NCI-H345 treated with DMSO at 0.1 percent for 48 hours (cell line): ENCODE measurements at regions not wholly inside any gene's neighbourhood (a gene's known extent, or its start where the extent isn't known, plus 50 kb on each side); places are given as distances from the start of the nearest gene placed in this dataset.
"Not testable (repeated sequence)": the region's sequence is repeated elsewhere in the genome, so short reads cannot be mapped to it uniquely, and the experiment has no call there.

Source experiments
- DNase-seq: peaks from one replicate; lab custom pipeline; 2025; ENCODE audit not compliant: unreplicated experiment; lab: John Stamatoyannopoulos, UW

GRCh38 chr3:148534089-148534988, 163.4 kb upstream of the AGTR1 start:
- no peak for DNase-seq

- DNase-seq: no peak
Observed at GRCh38 chr3:148535001-148535400, 162.7 kb upstream of the AGTR1 start.

DNA sequence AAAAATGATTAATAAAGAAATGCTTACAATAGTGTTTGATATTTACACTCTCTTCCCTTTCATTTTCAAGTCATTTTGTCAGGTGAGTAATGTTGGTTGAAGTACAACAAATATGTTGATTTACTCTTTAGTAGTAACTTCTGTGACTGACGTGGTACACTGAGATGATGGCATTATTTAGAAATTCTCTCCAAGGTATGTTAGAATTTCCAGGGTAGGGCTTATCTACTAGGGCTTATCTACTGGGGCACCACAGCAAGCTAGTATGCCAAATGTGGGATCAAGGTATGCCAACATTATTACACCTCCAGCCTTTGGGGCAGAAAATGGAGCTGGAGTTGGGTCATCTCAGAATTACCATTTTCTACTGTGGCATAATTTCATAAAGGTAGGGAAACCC, 157.4 kb upstream of the AGTR1 start:
- no peak for DNase-seq

GRCh38 chr3:148540851-148541250, 156.9 kb upstream of the AGTR1 start:
- no peak for DNase-seq

GRCh38 chr3:148546959-148547358, 150.7 kb upstream of the AGTR1 start:
- no peak for DNase-seq

- DNase-seq: no peak
Observed at GRCh38 chr3:148551767-148552260, 145.9 kb upstream of the AGTR1 start.

- no peak for DNase-seq
Observed at GRCh38 chr3:148554367-148554766, 143.3 kb upstream of the AGTR1 start.

DNA sequence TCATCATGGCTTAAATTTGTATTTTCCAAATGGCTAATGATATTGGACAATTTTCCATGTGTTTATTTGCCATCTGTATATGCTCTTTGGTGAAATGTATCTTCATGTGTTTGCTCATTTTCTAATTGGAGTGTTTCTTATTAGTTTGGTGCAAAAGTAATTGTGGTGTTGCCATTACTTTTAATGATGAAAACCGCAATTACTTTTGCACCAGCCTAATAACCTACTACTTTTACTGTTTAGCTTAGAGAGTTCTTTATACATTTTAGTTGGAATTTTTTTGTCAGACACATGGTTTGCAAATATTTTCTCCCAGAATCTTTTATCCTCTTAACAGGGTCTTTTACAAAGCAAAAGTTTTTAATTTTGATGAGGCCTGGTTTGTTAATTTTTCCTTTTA, 141.0 kb upstream of the AGTR1 start:
- no peak for DNase-seq

DNA sequence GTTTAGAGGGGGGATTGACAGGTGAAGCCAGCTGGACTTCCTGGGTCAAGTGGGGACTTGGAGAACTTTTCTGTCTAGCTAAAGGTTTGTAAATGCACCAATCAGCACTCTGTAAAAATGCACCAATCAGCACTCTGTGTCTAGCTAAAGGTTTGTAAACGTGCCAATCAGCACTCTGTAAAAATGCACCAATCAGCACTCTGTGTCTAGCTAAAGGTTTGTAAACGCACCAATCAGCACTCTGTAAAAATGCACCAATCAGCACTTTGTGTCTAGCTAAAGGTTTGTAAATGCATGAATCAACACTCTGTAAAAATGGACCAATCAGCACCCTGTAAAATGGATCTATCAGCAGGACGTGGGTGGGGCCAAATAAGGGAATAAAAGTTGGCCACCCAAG, 120.1 kb upstream of the AGTR1 start:
- DNase-seq: not testable (repeated sequence)

DNA sequence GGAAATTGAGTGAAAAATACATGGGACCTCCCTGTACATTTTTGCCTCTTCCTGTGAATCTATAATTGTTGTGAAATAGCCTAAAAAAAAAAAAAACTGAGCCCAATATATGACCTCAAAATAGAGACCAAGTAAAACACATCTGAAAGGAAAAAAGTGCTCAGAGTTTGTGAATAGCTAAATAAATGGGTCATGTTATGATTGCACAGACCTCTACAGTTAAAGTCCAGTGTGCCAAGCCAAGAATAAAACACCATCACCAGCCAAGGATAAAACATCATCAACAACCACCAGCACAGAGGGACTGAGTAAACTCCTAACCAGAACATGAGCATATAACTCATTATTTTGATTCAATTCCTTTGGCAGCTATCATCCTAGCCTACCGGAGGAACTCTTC, 115.6 kb upstream of the AGTR1 start:
- no peak for DNase-seq

DNA sequence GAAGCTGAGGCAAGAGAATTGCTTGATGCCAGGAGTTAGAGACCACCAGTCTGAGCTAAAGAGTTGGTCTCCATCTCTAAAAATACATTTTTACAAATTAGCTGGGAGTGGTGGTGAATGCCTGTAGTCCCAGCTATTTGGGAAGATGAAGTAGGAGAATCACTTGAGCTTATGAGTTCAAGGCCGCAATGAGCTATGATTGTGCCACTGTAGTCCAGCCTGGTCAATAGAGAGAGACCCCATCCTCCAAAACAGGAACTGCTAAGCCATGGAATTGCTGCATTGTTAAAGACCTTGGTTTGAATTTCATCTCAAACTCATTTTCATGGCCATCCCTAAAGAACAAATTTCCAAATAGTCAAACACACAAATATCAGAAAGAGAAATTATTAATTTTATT, 113.9 kb upstream of the AGTR1 start:
- no peak for DNase-seq

GRCh38 chr3:148584438-148584837, 113.3 kb upstream of the AGTR1 start:
- no peak for DNase-seq

GRCh38 chr3:148585671-148586379, 111.9 kb upstream of the AGTR1 start:
- no peak for DNase-seq

DNA sequence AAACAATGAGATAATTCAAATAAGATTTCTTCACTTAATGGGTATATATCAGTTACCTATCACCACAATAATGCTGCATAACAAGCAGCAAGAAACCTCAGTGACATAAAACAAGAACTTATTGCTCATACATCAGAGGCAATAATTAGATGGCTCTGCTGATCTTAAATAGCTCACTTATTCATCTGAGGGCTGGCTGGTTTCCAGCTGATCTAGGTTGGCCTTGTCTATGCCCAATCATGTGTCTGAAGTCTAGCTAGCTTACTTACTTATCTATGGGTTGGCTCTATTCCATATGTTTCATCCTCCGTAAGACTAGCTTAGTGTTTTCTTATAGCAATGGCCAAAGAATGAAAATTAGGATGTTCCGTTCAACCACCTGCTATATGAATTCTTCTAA, 109.4 kb upstream of the AGTR1 start:
- no peak for DNase-seq

DNA sequence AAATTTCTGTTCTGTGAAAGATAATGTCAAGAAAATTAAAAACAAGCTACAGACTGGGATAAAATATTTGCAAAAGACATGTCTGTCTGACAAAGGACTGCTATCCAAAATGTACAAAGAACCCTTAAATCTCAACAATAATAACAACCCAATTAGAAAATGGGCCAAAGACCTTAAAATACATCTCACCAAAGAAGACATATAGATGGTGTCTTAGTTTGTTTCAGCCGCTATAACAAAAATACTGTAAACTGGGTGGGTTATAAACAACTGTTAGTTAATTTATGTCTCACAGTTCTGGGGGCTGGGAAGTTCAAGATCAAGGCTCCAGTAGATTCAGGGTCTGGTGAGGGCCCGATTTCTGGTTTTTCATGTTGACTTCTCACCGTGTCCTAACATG, 106.2 kb upstream of the AGTR1 start:
- DNase-seq: no peak

- no peak for DNase-seq
Observed at GRCh38 chr3:148598619-148599018, 99.1 kb upstream of the AGTR1 start.

DNA sequence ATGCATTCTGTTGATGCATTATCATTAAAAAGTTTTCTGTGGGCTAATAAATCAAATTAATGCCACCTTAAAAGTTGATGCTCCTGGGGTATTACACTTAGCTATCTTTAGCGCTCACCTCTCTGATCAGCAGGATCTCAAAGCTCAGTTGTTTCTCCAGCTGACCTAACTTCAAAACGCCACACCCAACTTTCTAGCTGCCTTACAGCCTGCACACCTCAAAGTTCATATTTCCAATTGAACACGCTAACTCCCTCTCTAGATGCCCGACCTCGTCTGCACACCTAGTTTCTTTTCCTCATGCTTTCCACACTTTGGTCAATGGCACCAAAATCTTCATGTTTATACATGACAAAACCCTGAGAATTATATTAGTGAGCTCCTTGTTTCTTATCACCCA, 98.2 kb upstream of the AGTR1 start:
- no peak for DNase-seq

DNA sequence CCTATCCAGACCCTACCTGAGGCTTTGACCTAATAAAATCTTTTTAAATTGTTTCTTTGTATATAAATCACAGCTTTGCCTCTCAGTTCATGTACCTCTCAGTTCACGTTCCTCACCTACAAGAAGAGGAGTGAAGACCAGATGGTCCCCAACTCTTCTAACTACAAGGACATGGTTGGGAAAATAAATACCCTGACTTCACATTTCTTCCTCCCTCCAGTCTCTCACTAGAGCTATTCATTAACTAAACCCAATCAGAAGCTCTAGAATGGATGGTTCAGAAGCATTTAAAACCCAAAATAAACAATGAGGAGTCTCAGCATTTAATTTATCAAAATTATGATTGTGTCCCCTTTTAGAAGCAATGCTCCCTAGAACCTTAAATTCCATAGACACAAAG, 97.3 kb upstream of the AGTR1 start:
- DNase-seq: no peak

DNA sequence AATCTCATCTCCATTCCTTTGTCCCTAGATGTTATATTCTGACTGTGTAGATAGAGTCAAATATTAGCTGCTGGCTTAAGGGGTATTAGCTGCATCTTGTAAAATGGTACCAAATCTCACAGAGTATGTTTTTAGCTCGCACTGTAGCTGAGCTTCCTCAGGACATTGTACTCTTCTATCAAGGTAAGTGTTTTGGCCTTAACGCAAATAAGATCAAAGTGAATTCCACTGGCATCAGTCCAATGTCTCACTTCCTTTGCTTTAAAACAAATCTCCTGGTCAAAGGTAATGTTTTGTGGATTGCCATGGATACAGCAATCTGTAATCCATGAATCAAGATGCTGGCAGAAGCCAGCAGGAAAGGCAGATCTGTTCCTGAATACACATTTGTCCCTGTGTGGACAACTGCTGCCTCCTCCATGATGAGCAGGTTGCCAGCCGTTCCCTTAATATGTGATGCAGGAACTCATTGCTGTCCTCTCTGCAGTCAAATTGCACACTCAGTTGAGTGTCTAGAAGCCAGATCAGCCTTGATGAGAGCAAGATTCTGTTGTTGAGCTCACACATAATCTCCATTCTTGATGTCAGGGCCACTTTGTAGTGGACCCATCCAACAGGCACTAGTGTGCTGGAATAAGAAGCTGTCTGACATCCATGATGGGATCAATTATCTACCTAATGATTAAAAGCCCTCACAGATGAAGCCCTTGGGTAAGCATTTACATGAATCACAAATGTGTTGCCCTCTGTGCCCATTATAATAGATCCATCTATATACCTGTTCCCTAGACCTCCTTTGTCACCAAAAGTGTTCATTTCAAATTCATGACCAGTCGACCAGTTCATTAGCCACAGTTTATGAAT, 96.6 kb upstream of the AGTR1 start:
- DNase-seq: no peak

DNA sequence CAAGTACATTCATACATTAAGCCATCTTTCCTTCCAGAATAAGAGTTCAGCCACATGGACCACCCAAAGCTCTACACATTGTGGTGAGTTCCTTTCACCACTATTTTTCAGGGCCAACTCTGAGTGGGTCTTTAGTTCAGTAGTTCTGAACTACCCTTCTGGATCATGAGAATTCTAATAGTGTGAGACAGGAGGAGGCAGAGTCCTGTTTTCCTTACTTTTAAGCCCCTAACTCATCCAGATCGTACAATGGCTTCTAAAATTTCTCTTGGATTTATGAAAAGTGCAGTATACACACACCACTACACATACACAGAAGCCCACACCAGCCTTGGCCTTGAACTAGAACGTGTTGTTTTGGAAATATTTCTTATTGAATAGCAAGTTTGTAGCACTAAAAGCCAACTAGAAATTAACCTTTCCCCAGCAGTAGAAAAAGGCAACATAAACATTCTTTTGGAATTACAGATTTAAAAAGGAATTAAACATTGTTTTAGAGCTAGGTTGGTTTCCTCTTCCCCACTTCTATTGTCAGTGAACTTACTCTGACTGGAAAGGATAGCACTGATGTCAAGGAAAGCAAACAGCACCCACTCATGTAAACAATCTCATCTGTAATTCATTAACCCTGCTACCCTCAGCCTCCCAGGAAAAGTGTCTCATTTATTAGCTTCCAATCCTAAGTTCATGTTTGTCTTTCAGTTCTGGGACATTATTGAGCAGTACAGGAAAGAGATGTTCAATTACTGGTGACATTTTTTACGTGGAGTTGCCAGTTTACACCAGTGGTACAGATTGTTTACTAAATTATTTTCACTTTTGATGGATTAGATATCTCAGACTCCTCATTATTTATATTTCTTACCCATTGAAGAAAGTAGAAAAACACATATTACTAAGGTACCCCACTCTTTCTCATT, 95.7 kb upstream of the AGTR1 start:
- DNase-seq: no peak
